ENCODE measurements at regions not wholly inside any gene's neighbourhood (a gene's known extent, or its start where the extent isn't known, plus 50 kb on each side); places are given as distances from the start of the nearest gene placed in this dataset.
A peak's percentile ranks its signal among the peaks of the same experiment; 100 is the strongest.
"Not testable (repeated sequence)": the region's sequence is repeated elsewhere in the genome, so short reads cannot be mapped to it uniquely, and the experiment has no call there.

DNA sequence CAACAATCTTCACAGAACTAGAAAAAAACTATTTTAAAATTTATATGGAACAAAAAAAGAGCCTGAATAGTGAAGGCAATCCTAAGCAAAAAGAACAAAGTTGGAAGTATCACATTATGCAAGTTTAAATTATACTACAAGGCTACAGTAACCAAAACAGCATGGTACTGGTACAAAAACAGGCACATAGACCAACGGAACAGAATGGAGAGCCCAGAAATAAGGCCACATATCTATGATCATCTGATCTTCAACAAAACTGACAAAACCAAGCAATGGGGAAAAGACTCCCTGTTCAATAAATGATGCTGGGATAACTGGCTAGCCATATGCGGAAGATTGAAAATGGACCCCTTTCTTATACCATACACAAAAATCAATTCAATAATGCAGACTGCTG, 74.4 kb upstream of the RTN4 start:
- DNase-seq (ENCODE audit: low spot score); in situ Hi-C loops (cut with HindIII; ENCODE audit: low sequenced_read_pairs): not testable (repeated sequence)

DNA sequence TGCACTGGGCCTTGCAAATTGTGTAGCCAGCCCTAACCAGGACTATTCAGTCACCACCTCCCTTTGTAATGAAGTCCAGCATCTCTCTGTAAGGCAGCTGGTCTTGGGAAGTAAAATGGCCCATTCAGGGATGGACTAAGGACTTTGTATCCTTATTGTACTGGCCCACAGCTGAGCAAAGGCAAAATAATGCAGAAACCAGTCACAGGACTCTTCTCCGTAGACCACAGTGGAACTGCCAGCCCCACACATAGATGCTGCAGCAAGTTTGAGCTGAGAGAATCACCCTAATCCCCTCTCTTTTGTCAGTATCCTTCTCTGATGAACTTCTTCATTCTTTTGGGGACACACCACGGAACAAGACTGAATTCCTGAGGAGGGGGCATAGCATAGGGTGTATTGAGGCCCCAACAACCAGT, 73.6 kb upstream of the RTN4 start:
- DNase-seq (ENCODE audit: low spot score), result no peak
- in situ Hi-C loops (cut with HindIII; ENCODE audit: low sequenced_read_pairs), result no loop called here

DNA sequence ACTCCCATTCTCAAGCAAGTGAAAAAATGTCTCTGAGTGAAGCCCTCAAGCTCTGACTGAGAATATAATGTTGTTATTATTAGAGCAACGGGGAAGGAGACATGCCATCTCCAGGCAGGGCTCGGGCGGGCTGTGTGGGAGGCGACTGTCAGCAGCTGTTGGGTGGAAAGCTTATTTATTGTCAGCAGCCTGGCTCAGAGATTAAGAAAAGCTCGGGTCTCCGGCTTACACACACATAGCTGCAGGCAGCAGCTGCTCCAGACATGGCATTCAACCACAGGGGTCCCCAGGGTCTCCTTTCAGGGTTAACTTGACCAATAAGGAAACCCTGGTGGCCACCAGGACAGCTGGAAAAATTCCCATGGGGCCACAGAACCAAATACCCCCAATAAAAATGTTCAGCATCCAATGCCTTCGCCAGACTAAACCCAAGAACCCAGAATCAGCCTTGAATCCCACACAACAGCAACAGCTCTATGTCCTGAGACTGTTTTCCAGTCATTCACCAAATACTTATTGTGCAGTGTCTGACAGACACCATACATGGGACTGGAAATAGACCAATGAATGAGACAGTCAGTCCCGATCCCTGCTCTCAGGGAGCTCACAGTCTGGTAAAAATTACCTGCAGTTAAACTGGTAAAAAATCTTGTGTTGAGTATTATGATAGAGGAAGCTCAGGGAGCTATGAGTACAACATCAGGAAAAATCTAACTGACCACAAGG, 70.5 kb upstream of the RTN4 start:
- peak; percentile 49 for DNase-seq (ENCODE audit: low spot score)
- in situ Hi-C loops (cut with HindIII; ENCODE audit: low sequenced_read_pairs), result no loop called here

DNA sequence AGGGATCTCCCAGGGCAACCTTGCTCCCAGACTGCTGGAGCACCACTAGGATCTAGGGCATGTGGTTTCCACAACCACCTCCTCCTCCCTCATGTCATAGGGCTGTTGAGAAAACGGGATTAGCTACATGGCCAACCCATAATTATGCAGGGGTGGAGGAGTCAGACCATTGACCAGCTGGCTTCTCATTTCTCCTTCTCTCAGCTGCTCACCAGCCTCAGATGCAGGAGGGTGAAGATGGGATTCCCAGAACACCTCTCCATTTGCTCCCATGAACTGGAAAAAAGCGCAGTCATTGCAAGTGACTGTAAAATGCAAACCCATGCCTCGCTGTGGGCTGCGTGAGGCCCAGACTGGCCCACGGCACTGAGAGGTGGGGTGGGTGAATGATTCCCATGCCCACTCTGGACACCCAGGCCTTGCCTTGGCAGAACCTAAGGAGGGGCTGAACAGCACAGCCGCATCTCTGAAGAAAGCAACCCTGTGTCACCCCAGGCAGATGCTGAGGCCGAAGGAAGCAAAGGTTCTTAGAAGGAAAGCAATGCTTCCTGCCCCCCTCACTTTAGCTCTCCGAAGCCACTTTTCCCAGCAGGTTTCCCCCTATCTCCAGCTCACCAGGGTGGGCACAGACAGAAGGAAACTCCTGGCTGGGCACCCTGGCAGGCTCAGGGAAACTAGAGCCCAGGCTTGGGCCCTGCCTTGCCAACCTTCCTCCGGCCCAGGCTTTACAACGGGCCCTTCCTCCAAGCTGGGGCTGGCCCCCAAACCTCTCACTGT, 69.6 kb upstream of the RTN4 start:
- DNase-seq (ENCODE audit: low spot score), result no peak
- in situ Hi-C loops (cut with HindIII; ENCODE audit: low sequenced_read_pairs), result no loop called here

DNA sequence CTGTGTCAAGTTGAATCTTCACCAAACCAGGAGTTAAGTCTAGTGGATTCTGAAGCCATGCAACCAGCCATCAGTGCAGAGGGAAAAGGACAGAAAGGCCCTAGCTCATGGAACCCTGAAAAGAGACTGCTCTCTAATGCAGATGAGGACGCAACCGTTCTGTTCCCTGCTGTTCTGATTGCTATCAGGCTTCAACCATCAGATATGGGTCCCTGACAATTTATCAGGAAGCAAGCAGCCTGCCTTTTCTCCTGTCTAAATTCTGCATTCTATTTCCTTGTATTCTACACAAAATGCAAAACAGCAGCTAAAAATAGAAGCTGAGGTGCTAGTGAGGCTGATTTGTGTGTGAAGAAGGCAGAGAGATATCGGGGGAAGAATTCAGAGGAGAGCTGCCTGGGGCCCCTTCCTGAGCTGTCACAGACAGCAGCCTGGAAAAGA, 68.4 kb upstream of the RTN4 start:
- DNase-seq (ENCODE audit: low spot score), result no peak

DNA sequence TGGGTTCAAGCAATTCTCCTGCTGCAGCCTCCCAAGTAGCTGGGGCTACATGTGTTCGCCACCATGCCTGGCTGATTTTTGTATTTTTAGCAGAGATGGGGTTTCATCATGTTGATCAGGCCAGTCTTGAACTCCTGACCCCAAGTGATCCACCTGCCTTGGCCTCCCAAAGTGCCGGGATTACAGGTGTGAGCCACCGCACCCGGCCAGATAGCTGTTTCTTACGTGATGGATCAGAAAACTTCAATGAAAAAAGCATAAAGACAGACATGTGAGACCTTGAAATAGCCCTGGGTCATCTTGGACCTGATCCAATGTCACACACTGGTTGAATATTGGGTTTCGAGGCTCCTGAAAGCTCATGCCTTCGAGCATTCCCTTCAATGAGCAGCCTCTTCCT, 66.7 kb upstream of the RTN4 start:
- no peak for DNase-seq (ENCODE audit: low spot score)
- in situ Hi-C loops (cut with HindIII; ENCODE audit: low sequenced_read_pairs), result no loop called here

More for the DNA sequence above, 68.4 kb upstream of the RTN4 start:
- in situ Hi-C loops (cut with HindIII; ENCODE audit: low sequenced_read_pairs), result no loop called here

DNA sequence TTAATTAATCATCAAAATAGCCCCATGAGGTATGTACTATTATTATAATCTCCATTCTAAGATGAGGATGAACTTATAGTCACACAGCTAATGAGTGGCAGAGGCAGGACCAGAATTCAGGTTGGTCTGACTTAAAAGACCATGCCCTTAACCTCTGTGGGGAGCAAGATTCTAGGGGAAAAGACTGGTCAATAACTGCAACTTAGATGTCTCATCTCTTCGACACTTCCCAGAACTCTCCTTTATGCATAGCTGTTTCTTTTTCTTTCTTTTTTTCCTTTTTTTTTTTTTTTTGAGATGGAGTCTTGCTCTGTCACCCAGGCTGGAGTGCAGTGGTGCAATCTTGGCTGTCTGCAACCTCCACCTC, 66.3 kb upstream of the RTN4 start:
- in situ Hi-C loops (cut with HindIII; ENCODE audit: low sequenced_read_pairs), result no loop called here
- DNase-seq (ENCODE audit: low spot score), result no peak

DNA sequence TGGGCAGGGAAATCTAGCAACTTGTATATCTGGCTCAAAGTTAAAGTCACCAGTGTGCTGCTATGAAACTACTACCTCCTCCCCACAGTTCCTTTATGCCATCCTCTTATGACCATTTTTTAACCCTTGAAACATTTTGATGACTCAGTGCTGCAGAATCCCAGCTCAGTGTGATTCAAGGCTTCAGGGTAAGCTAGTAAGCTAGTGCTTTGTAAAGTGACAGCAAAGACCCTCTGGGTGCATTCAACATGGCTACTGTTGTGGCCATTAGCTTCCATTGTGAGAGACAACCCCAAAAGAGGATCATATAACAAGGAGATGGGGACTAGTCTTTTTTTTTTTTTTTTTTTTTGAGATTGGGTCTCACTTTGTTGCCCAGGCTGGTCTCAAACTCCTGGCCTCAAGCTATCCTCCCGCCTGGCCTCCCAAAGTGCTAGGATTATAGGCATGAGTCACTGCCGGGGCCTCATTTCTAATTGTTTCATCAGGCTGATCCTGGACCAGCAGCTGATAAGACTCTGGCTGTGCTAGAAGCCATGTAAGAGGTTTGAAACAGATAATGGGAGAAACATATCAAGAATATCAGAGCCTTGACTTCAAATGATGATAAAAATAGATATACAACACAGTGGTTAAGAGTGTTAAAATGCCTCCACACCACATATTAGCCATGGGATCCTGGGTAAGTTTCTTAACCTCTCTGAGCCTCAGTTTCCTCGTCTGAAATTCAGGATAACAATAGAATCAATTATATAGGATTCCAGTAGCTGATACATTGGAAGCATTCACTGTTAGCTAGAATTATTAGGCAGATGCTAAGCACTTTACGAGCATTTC, 65.7 kb upstream of the RTN4 start:
- DNase-seq (ENCODE audit: low spot score), result no peak

DNA sequence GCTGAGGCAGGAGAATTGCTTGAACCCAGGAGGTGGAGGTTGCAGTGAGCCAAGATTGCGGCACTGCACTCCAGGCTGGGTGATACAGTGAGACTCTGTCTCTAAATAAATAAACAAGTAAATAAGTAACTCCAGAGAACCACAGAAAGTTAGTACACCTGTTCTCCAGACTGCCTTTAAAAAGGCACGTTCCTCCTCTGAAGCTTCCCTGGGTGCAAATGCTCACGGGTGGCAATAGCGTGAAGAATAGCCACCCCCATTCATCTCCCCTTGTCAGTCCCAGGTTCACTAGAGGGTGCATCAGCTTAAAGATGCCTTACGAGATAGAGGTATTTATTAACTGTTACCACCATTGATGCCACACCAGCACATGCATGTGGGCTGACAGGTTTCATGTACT, 64.3 kb upstream of the RTN4 start:
- in situ Hi-C loops (cut with HindIII; ENCODE audit: low sequenced_read_pairs), result no loop called here
- DNase-seq (ENCODE audit: low spot score), result no peak

More for the DNA sequence above, 65.7 kb upstream of the RTN4 start:
- in situ Hi-C loops (cut with HindIII; ENCODE audit: low sequenced_read_pairs), result no loop called here

DNA sequence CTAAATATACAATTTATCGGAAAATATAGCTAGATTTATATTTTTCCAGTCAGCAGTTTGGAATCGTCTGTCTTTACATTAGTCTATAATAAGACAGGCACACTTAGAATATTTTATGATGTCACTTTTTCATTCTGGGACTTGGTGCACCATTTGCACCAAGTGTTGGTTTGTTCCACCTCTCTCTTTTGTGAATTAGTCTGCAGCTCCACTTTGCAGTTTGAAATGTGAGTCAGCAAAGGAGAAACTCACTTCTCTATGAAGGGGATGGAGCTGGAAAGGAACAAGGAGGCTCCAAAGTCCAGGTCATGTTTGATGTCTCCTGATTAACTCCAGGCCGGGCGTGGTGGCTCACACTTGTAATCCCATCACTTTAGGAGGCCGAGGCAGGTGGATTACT, 63.8 kb upstream of the RTN4 start:
- DNase-seq (ENCODE audit: low spot score), result no peak
- in situ Hi-C loops (cut with HindIII; ENCODE audit: low sequenced_read_pairs), result no loop called here

DNA sequence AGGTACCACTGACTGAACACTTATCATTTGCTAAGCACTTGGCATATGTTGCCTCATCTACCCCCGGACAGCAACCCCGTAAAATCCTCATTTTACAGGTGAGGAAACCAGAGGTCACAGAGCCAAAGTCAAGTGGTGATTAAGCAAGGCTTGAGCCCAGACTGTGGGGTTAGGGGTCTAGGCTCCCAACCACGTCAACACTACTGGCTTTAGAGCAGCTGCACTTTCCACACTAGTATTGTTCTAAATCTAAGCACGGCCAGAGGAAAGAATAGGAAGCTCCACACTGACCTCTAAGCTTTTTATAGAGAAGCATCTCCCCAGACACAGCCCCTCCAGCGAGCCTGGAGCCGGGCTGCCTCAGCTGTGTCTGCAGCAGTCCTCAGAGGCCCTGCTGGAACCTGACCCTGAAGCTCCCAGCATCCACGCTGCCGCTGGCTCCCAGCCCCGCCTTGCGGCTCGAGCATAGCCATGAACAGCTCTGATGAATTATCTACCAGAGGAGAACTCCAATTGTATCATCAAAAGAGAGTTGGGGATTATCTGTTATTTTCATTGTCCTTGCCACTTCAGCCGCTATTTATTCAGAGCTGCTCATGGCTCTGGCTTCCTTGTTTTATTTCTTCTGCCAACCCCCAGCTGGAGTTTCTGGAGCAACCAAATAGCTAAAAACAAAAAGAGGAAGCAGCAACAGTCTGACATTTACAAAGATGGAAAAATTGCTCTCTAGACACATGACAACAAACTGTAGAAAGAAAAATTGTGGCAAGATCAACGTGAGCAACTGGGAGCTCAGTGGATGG, 62.2 kb upstream of the RTN4 start:
- DNase-seq (ENCODE audit: low spot score), result peak; percentile 82
- in situ Hi-C loops (cut with HindIII; ENCODE audit: low sequenced_read_pairs), result no loop called here

DNA sequence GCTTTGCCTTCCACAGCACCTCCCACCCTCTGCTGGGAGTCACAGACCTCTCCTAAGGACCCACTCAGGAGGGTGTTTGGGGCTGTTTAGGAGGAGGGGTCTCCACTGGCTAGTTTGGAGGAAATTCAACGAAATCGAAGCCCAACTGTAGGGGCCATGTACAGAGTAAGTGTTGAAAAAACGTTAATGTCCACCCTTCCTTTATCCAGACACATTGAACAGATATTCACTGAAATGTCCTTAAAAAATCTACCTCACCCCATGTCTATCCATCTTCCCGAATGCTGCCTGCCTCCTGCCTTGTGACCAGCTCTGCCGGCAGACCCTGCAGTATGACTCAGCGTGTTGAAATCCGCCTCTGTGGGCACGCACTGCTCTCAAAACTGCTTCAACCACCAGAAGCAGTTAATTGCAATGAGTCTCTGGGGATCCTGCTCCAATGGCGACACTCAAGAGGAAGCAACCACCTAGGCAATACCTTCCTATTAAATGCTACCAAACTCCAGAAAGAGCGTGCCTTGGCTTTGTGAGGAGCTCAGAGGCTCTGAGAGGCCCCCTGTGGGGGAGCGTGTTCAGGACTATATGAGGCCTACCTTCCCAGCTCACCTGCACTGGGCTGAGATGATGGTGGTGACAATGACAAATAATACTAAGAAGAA, 61.4 kb upstream of the RTN4 start:
- in situ Hi-C loops (cut with HindIII; ENCODE audit: low sequenced_read_pairs), result no loop called here
- DNase-seq (ENCODE audit: low spot score), result peak; percentile 48

DNA sequence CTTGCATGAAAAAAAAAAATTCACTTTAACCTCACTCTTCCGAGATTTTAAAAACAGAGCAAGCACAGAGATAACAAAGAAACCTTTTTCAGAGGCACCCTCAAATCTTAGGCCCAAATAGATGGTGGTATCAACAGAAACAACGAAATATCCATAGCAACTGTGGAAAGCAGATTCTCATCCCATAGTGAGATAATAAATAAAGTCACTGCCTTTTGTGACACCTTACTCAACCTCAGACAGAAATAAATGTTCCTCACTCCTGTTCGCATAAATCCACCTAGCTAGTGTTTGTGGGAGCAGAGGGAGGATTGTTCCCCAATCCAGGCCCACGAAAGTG, 60.9 kb upstream of the RTN4 start:
- in situ Hi-C loops (cut with HindIII; ENCODE audit: low sequenced_read_pairs), result no loop called here
- no peak for DNase-seq (ENCODE audit: low spot score)

DNA sequence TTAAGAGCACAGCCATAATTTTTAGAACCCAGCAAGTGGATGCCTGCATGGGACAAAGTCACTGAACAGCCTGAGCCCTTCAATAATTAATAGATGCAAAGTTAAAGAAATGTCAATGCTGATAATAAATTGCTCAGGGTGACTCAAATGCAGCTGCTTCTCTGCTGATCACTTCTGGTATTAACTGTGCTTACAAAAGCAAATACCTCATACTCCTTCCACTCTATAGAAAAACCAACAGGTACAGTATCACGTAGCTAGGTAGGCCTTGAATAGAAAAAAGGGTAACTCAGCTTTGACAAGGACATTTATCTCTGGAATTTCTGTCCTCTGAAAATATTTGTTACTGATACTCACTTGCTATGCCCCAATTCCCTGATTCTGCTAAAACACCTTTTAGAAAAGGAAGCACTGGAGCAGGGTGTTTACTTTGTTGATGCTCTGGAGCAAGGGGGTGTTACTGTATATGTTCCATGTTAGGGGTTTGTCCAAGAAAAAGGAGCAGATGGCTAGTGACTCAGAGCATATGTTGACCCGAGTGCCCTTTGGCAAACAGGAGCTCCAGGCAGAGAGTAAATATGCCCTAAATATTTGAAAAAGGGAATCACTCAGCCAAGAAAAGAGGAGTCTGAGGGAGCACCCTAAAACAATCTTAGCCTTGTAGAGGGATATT, 59.1 kb upstream of the RTN4 start:
- in situ Hi-C loops (cut with HindIII; ENCODE audit: low sequenced_read_pairs), result no loop called here
- peak; percentile 93 for DNase-seq (ENCODE audit: low spot score)

DNA sequence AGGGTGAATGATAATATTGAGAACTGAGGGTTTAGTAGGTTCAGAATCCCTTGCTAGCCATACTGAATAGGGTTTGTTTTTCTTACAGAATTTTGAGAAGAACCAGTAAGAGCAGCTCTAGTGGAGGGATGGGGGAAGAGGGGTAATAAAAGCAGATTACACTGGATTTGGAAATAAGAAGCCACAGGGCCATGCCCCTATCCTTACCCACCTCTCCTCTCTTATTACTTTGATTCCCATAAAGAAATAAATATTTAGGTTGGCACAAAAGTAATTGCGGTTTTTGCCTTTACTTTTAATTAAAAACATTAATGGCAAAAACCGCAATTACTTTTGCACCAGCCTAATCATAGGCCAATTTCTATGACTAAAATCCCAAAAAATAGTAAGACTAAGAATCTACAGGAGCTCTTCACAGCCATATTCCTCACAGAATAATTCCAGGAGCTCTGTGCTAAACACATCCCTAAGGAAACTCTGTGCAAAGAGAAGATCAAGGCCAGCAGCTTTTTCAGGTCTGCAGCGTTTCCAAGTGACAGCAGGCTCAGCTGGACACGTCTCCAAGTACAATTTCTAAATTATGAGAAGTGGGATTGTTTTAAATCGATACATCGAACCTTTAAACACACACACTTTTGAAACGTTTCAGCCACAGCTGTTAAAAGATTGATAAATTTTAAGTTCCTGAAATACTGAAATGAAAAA, 58.4 kb upstream of the RTN4 start:
- in situ Hi-C loops (cut with HindIII; ENCODE audit: low sequenced_read_pairs), result no loop called here
- peak; percentile 66 for DNase-seq (ENCODE audit: low spot score)

DNA sequence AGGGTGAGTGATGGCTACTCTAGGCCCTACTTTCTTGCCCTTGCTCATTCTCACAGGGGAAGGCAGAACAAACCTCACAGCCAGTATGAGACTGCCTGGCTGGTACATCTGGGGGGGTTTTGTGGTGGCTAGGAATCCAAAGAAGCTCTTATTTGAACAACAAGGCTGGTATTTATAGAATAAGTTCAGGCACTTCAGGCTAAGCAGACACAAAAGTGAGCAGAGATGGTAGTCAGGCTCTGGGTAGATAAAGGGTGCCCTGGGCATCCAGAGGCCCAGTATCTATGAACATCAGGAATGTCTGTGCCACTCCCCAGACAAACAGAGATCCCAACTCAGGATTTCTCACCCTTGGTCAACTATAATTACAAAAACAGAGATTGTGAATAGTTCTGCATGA, 57.2 kb upstream of the RTN4 start:
- in situ Hi-C loops (cut with HindIII; ENCODE audit: low sequenced_read_pairs), result no loop called here
- DNase-seq (ENCODE audit: low spot score), result no peak

DNA sequence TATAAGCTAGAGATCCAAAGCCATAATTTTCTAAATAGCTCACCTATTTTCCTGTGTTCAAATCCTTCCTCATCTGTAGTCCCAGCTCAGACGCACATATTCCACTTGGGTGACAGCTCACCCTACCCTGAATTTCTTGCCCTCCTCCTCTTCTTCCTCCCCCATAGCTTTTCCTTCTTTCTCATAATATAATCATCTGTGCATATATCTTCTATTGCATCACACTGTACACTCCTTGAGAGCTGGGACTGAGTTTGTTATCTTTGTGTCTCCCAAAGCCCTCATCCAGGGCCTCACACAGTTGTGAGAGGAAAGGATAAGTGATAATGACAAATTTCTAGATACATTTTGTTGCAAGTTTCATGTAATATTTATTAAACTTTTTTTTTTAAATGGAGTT, 55.9 kb upstream of the RTN4 start:
- no peak for DNase-seq (ENCODE audit: low spot score)
- in situ Hi-C loops (cut with HindIII; ENCODE audit: low sequenced_read_pairs), result no loop called here

DNA sequence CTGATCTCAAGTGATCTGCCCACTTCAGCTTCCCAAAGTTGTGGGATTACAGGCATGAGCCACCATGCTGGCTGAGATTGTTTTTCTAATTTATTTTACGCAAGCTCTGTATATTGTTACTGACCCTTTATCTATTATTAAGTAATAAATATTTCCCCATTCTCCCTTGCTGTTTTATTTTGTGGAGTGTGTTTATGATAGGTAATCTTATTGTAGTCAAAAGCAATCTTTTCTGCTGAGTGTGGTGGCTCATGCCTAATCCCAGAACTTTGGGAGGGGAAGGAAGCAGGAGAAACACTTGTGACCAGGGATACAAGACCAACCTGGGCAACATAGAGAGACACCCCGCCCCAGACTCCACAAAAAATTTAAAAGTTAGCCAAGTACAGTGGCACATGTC, 55.2 kb upstream of the RTN4 start:
- in situ Hi-C loops (cut with HindIII; ENCODE audit: low sequenced_read_pairs), result no loop called here
- no peak for DNase-seq (ENCODE audit: low spot score)

Data from G401 (cell line).